DMS53 treated with DMSO at 0.1 percent for 48 hours (cell line): ENCODE measurements at regions not wholly inside any gene's neighbourhood (a gene's known extent, or its start where the extent isn't known, plus 50 kb on each side); places are given as distances from the start of the nearest gene placed in this dataset.

Experiments used
- DNase-seq: peaks from one replicate; lab custom pipeline; 2025; ENCODE audit not compliant: unreplicated experiment; lab: John Stamatoyannopoulos, UW

DNA sequence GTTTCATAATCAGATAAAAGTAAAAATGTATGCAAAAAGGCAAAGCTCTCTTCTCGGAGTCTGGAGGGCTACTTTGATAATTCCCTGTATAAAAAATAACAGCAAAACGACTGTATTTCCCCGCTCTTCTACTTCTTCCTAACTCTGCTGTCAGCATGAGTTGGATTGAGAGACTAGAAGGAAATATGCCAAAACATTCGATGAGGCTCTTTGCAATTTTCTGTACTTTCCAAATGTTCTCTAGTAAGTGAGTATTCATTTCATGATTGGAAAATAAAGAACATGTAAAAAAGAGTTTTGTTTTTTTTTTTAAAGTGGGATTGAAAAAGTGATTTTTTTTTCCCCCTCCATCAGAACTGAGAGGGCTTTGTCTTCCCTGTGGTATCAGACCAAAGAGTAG, 677.5 kb downstream of the ACTL7B start:
- DNase-seq, result no peak

- no peak for DNase-seq
These were observed 678.8 kb upstream of the KLF4 start for GRCh38 chr9:108168236-108168850.

DNA sequence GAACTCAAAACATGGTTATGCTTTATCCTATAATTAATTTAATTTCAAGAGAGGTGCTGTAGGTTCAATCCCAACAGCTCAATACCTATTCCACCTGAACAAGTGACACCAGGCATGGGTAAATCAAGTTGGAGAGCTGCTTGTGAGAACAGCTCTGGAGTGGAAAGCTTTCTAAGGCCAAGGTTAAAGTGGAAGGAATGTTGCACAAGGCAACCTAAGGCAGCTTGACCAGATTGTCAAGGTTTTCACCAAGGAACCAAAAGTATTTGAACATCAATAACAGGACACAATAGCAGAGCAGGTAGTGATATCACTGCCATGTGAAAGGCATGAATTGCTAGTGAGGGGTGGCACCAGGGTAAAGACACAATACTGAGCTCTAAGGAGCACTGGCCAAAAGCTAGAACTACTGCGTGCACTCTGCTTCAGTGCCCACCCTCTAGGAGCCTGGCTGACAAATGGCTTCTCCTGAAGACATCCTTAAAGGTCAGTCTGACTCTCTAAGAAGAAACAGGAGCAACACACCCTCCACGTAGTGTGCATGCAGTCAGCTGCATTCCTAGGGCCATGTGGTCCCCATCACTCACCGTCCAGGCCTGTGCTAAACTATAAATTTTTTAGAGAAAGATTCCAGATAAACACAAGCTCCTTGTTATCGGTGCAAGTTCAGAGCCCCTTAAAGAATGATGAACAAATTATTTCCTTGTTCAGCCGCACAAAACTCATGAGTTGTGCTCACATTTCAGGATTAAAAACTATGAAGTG, 677.7 kb upstream of the KLF4 start:
- DNase-seq, result no peak

DNA sequence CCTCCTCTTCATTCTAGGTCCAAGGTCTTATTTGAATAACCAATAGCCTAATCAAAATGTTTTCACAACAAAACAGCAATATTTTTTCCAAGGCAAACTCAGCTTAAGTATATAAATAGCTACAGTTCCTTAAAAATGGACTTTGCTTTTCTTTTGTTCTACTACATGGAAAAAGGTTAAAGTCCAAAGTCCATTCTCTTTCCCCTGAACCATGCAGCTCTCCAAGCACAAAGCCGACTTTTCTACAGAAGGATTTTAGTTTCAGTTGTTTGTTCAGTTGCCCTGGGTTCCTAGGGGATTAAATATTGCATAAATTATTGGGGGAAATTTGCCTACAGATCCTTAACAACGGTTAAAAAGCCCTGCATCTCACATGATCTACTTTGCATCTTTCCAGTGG, 677.0 kb upstream of the KLF4 start:
- peak; percentile 74 for DNase-seq

DNA sequence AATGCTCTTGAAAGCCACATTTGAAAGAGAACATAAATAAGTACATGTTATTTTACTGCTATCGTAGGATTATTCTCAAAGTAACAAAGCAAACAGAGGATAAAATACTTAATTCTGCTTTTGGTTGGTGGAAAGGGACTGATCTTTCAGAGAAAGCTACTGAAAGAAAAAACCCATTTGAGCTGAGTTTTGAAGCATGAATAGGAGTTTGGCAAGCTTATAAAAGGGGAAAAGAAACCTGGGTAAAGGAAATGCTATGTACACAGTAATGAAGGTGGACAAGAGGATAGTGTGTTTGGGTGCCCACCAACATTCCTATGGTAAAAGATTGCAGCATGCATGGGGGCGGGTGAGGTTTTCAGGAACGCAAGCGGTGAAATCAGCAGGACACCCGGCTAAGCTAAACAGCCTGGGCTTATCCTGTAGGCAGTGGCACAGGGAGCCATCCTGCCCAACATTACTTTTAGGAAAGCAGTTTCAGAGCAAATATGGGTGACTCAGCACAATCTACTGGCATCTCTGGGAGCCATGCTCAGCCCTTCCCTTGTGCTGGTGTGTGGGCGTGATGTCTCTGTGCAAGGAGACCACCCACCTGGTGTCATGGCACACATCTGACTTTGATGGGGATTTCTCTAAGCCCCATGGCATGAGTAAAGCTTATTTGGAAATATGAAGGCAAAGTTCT, 673.9 kb upstream of the KLF4 start:
- DNase-seq, result no peak

- DNase-seq, result no peak
These were observed 673.1 kb upstream of the KLF4 start for GRCh38 chr9:108162664-108163063.

GRCh38 chr9:108161503-108161902, 671.9 kb upstream of the KLF4 start:
- no peak for DNase-seq

- DNase-seq, result no peak
These were observed 671.3 kb upstream of the KLF4 start for GRCh38 chr9:108160706-108161355.

GRCh38 chr9:108160039-108160438, 670.5 kb upstream of the KLF4 start:
- DNase-seq, result no peak

- no peak for DNase-seq
These were observed 668.8 kb upstream of the KLF4 start for GRCh38 chr9:108158236-108158995.

GRCh38 chr9:108156270-108156998, 666.9 kb upstream of the KLF4 start:
- DNase-seq, result no peak

- no peak for DNase-seq
These were observed 663.8 kb upstream of the KLF4 start for GRCh38 chr9:108153416-108153815.

- no peak for DNase-seq
These were observed 661.4 kb upstream of the KLF4 start for GRCh38 chr9:108150736-108151586.

- no peak for DNase-seq
These were observed 659.8 kb upstream of the KLF4 start for GRCh38 chr9:108149326-108149725.

DNA sequence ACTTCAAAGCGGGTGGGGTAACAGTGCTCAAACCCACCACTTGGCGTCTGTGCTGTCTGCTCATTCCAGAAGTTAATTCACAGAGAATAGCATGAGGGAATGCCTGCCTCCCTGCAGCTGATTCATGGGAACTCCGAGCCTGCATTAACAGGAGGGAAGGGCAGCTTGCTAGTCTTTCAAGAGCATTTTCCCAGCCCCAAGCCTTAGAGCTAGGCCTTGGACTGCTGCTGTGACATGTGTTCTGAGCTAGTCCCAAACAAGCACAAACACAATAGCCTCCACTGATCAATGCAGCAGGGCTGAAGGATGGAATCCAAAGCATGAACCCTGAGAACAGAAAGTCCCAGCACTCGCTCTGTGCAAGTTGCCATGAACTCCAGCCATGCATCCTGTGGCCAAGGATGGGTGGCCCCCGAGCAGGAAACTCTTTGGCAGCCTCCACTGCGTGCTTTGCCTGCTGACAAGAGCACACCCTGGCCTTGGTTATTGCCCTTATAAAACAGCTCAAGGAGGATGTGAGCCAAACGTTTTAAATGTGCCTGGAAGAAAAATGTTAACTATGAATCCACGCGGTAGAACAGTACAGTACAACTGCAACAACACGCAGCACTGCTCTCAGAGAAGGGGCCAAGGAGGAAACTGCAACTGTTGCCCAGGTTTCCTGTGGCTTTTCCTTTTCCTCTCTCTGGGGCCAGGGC, 653.1 kb upstream of the KLF4 start:
- DNase-seq, result no peak

- no peak for DNase-seq
These were observed 652.6 kb upstream of the KLF4 start for GRCh38 chr9:108142142-108142503.

GRCh38 chr9:108139900-108140299, 650.3 kb upstream of the KLF4 start:
- DNase-seq, result no peak

- no peak for DNase-seq
These were observed 648.9 kb upstream of the KLF4 start for GRCh38 chr9:108138516-108138915.

- DNase-seq, result no peak
These were observed 647.1 kb upstream of the KLF4 start for GRCh38 chr9:108136656-108137055.
